HG02678 (cell line): ENCODE measurements at regions not wholly inside any gene's neighbourhood (a gene's known extent, or its start where the extent isn't known, plus 50 kb on each side); places are given as distances from the start of the nearest gene placed in this dataset.
"Not testable (repeated sequence)": the region's sequence is repeated elsewhere in the genome, so short reads cannot be mapped to it uniquely, and the experiment has no call there.

Experiments used
- ATAC-seq: cut with Tn5 transposase; IDR thresholded peaks from one replicate; pipeline ENCODE4 v1.9.1; 2021; ENCODE audit warnings: mild to moderate bottlenecking, moderate library complexity; ENCODE audit not compliant: unreplicated experiment

DNA sequence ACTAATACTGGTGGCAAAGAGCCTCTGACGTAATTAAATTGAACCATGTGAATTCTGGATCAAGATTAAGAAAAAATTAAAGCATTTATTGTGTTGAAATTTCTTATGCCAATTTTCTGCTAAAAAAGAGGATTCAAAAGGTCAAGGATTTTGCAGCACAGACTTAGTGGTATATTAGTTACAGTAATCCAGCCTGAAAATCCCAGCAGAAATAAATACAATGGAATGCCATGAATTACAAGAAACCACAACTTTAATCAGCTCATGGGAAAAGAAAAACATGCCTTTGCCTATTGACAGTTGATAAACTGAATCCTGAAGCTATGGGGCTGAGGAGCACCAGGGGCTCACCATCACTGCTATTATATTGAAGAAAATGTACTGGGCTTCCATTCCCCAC, 114.8 kb upstream of the SATB2 start:
- no peak for ATAC-seq

DNA sequence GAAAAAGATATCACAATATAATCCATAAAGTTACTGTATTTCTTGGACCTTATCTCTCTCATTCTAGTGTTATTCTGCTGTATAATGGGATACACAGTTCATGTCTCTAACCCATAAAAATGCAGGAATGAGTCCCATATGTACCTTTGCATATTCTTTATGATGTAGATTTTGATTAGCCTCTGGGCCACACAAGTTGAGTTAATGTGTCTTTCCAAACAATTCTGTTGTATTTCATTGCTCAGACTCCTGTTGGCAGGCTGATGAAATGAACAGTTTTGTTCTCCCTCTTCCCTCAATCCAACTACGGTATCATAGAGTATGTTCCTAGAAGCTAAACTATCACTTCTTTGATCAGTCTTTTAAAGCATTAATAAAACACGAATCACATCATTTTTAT, 113.2 kb upstream of the SATB2 start:
- no peak for ATAC-seq

DNA sequence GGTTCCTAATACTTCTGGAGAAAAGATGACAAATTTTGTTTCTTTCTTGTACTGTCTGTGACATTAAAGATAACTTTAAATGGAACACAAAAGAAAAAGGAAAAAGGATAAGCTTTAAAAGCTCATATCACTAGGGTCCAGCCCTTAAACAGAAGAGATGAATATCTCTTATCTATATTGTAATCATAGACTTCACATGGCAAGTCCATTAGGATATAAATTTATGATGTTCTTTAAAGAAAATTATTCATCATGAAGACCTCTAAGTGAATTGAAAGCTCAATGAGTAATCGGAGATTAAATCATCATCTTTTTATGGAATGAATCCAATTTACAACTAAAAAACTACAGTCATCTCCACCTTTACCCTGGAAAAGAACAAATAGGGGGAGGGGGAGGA, 111.6 kb upstream of the SATB2 start:
- ATAC-seq: no peak

DNA sequence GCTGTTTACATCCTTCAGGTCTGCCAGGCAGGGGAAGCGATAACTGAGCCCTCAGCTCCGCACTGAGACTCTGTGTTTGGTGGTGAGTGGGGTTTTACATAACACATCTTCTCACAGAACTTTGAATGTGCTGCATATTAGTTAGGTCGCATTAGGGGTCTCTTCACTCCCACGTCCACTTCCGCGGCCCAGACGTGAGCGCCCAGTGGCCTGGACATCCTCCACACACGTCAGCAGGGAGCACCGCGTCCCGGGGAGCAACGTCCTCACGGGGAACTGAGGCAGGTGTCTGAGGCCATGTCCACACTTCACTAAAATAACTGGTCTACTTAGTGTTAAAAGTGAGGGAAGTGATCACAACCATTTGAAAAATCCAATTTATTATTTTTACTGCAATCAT, 100.4 kb upstream of the SATB2 start:
- no peak for ATAC-seq

DNA sequence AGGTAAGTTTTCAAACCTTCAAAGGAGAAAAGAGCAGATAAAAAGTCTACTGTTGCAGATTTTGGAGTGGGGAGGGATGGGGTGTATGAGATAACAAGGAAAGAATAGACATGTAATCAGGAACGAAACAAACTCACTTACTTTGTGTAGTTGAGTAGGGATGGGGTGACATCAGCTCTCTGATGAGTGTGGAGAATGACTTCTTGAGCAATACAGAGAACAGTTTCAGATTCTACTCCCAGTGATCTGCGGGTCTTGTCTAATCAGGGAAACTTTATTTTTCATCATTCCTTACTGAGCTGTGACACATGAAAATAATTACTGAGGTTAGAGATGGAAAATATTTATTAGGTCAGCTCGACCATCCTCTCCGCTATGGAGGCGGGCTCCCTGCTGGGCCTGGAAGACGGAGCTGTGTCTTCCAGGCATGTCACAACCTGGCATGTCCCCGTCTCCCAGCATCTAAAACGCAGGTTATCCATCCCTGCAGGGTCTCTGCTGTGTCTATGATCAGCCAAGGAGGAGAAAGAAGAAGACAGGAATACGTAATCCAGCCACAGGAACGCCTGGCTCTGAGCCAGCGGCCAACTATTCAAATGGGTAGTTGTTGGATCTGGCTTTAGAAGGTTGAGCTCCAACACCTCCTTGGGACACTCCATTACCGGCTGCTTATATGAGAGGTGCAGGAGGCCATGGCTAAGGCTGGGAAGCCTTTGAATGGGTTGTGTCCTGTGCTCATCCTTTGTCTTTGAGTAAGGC, 99.0 kb upstream of the SATB2 start:
- no peak for ATAC-seq

DNA sequence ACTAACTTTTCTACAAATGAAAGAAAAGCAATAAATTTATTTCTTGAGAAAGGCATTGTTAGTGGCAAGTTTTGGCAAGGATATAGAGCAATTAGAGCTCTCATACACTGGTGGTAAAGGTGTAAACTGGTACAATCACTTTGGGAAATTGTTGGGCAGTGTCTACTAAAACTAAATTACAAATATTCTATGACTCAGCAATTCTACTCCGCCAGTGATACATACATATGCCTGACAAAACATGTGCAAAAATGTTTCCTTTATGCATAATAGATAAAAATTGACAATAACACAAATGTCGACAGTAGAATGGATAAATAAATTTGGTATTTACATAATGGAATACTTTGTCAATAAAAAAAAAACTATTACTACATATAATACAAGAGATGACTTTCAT, 96.3 kb upstream of the SATB2 start:
- no peak for ATAC-seq

DNA sequence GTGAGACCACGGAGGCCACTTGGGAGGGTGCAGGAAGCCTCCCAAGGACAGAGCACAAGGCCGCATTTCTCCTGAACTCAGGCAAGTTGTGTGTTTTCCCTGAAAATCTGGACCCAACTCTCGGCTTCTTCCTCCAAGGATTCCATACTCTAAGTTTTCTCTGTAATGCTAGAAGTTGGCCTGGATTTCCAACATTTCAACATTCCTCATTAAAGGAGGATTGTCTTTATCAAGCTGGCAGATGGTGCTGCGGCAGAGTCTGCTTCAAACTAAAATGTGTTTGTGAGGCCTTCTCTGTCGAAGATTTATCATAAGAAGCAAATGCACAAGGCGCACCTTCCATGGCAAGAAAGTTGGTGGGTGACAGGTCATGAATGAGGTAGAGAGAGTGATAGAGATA, 94.4 kb upstream of the SATB2 start:
- ATAC-seq: no peak

DNA sequence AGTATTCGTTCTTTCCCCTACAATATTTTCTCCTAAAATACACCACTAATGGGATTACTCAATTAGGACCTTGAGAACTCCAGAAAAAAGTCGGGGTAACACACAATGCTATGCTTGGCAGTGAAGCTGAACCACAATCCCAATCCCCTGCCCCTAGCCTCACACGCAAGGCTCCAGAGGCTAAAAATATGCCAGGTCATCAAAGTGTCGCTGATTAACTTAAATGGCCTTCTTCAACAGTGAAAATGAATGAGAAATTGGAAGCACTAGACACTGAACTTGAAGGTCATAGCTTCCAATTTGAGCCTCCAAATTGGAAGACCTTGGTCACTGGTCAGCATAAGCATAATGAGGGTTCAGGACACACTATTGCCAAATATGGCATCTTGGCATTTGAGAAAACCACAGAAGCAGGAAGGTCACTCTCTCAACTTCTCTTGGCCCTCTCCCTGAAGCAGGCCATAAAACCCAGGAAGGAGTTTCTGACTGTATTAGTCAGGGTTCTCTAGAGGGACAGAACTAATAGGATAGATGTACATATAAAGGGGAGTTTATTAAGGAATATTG, 86.0 kb upstream of the SATB2 start:
- ATAC-seq: no peak

DNA sequence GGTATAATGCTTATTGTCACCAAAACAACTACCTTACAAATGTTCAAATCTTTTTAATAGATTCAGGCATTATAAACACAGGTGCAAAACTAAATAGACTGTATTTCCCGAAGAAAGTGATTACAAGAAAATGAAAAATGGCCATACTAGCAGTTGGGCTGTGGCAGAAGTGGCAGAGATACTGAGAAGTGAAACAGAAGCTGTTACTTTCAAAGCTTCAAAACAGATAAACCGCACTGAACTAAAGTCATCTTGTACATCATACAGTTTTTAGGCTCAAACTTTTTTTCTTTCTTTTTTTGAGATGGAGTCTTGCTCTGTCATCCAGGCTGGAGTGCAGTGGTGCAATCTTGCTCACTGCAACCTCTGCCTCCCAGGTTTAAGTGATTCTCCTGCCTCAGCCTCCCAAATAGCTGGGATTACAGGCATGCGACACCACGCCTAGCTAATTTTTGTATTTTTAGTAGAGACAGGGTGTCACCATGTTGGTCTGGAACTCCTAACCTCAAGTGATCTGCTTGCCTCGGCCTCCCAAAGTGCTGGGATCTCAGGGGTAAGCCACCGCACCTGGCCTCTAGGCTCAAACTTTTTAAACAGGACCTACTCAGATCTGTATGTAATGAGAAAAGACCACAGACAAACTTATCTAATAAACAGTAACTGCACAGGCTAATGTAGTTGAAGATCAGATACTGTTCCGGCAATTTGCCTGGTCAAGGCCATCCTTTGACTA, 77.9 kb upstream of the SATB2 start:
- ATAC-seq: no peak

DNA sequence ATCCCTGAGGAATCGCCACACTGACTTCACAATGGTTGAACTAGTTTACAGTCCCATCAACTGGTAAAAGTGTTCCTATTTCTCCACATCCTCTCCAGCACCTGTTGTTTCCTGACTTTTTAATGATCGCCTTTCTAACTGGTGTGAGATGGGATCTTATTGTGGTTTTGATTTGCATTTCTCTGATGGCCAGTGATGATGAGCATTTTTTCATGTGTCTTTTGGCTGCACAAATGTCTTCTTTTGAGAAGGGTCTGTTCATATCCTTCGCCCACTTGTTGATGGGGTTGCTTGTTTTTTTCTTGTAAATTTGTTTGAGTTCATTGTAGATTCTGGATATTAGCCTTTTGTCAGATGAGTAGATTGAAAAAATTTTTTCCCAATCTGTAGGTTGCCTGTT, 76.1 kb upstream of the SATB2 start:
- not testable (repeated sequence) for ATAC-seq

DNA sequence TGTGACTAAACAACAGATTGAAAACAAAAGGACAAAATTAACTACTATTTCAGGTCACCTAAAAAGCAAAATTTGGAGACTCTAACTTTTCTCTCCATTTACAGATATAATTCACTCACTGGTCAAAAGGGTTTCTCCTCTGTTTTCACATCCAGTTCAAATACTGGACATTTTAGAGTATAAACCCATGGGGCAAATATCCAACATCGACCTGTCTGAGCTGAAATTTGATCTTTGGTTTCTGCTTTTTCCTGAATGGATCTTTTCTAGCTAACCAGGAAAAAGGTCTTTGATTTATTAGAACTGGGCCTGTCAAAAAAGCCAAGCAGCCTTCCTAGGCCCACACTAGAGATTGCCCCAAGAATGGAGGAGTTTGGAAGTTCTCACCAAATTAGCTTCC, 69.3 kb upstream of the SATB2 start:
- ATAC-seq: no peak

DNA sequence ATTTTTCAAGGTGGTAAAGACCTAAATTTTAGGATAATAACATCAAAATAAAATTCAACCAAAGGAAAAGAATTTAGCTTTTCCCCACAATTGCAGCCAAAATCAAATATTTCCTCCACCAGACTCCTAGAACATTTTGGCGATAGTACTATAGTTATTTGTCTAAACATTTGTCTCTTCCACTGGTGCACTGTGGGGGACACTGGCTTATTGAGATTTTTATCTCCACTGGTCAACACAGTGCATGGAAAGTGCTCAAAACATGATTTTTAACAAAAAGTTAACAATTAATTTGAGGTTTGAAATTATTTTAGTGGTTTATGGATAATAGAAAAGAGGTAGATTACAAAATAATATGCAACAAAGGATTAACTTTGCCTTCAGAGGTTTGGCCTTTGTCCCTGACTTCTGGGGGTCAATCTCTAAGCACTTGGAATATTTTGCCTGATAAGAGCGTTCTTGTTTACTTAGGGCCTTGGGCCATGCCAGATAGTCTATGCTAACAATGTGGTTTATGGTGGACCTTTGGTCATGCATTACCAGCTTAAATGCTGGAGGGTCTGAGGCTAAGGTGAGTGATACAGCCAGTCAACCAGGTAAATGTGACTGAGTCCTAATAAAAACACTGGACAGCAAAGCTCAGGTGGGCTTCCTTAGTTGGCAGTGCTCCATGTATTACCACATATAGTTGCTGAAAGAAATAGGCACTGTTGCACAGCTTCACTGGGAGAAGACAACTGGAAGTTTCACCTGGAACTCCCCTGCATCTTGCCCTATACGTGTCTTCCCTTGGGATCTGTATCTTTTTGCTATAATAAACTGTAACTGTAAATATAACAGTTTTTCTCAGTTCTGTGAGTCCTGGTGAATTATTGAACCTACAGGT, 67.2 kb upstream of the SATB2 start:
- no peak for ATAC-seq

DNA sequence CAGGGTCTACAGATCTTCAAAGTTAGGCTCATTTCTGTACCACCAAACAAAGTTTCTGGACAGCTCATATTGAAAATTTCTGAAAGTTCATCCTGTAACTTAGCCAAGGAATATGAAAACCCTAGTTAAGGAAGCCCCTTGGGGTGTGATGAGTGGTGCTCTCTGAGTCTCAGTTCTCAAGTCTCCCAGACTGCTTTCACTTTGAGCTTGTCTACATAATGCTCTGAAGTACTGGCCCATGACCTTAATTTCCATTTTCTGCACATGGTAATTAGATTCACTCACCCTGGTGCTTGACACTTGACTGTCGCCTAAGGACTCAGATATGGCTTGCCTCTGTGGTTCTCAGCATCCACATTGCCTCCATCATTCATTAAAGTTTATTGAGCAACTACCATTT, 51.7 kb upstream of the SATB2 start:
- peak; percentile 89 for ATAC-seq
